Keratinocyte (primary cell): ENCODE measurements at regions not wholly inside any gene's neighbourhood (a gene's known extent, or its start where the extent isn't known, plus 50 kb on each side); places are given as distances from the start of the nearest gene placed in this dataset.

Experiments
- CTCF ChIP-seq, 3 experiments: IDR thresholded peaks in 1 of 3; conservative IDR thresholded peaks in 1 of 3; optimal IDR thresholded peaks in 1 of 3; 2 replicates in 2 of 3; 3 replicates in 1 of 3; pipeline versions ENCODE3 to v1.5.1; 2011; ENCODE audit warnings: low read length in 3 of 3, mild to moderate bottlenecking in 3 of 3, moderate library complexity in 2 of 3, control low read depth in 1 of 3, inconsistent platforms in 1 of 3; ENCODE audit not compliant: insufficient read depth in 2 of 3; ENCODE audit errors: extremely low read depth in 1 of 3
- EZH2 ChIP-seq: IDR thresholded peaks from one replicate; pipeline ENCODE4 v1.6.1; 2012; ENCODE audit warnings: inconsistent platforms, mild to moderate bottlenecking, low read length, moderate library complexity

- no peak for TF ChIP-seq CTCF (optimal IDR thresholded peaks at IDR 0.05 in 1 of 3, IDR thresholded peaks at IDR 0.05 in 1 of 3, conservative IDR thresholded peaks at IDR 0.05 in 1 of 3; ENCODE audit: extremely low read depth in 1 of 3, insufficient read depth in 2 of 3, low read length in 3 of 3)
- no peak for TF ChIP-seq EZH2
Measured at GRCh38 chr2:16105669-16106281, 165.4 kb downstream of the MYCN start.
